Sciatic nerve (tissue), 2 donors: ENCODE measurements at regions not wholly inside any gene's neighbourhood (a gene's known extent, or its start where the extent isn't known, plus 50 kb on each side); places are given as distances from the start of the nearest gene placed in this dataset.

Source experiments
- ATAC-seq: fragments of 200-7000 bp; cut with Tn5 transposase; one replicate; pipeline ENCODE4 v1.9.1; 2020; ENCODE audit warnings: mild to moderate bottlenecking, moderate library complexity
- DNase-seq: peaks from one replicate; pipeline ENCODE4 v3.0.0-alpha.2; 2020; ENCODE audit warnings: low spot score
- intact Hi-C: fragments of 100-400 bp; cut with DNase I; formaldehyde crosslinking; loops from one replicate; pipeline ENCODE4 v1.14.2; 2022
- donor health status: DM: no; HTN: no; CAD: no.
- donor health status: DM: no; HTN: no; CAD: no.

GRCh38 chr5:43772764-43773477 is 169.9 kb downstream of the NNT start:
- ATAC-seq: no peak
- intact Hi-C loops: no loop called here
- DNase-seq: no peak

- intact Hi-C loops: no loop called here
Measured at GRCh38 chr5:43772458-43772763, 169.4 kb downstream of the NNT start.

DNA sequence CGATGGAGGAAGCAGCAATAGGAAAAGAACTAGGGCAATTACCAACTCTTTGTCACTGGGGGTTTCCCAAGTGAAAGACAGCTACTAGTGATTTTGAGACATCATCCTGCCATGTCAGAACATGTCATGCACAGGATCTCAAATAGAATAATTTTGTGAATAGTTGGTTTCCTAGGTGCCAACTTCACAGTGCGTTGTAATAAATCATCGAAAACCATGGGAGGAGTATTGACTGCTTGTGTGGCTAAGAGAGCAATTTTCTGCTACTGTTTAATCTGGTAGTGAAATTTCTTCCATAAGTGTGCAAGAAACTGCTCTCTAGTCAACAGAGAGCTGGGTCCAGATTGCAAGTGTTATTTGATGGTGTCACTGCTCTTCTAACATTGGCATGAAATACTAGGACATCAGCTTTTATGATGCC is 168.6 kb downstream of the NNT start:
- no peak for ATAC-seq
- intact Hi-C loops: no loop called here

More at GRCh38 chr5:43772458-43772763, 169.4 kb downstream of the NNT start:
- DNase-seq: no peak
- no peak for ATAC-seq

GRCh38 chr5:43769571-43770355 is 166.8 kb downstream of the NNT start:
- intact Hi-C loops: no loop called here
- ATAC-seq (peak; percentile 97), DNase-seq (no peak)

More for the DNA sequence above, 168.6 kb downstream of the NNT start:
- DNase-seq: no peak
